Esophagus squamous epithelium (tissue), 5 donors: ENCODE measurements at regions not wholly inside any gene's neighbourhood (a gene's known extent, or its start where the extent isn't known, plus 50 kb on each side); places are given as distances from the start of the nearest gene placed in this dataset.

Experiments used
- DNase-seq: peaks from one replicate; lab custom pipeline; 2025; lab: John Stamatoyannopoulos, UW
- H3K27ac ChIP-seq, 4 donors: fragments of 200-600 bp; sonication (generic); one replicate each; pipeline ENCODE4 v1.5.1; 2016 to 2019; ENCODE audit warnings: mild to moderate bottlenecking in 1 of 4
- H3K27me3 ChIP-seq, 4 donors: fragments of 200-600 bp; sonication (generic); 1 replicate in 3 of 4; 2 replicates in 1 of 4; pipeline versions ENCODE4 v1.5.1 to v1.6.0; 2017 to 2021; ENCODE audit warnings: antibody characterized with exemption in 1 of 4
- H3K36me3 ChIP-seq, 3 donors: fragments of 200-600 bp; sonication (generic); one replicate each; pipeline ENCODE4 v1.5.1; 2016 to 2019
- H3K4me1 ChIP-seq, 3 donors: fragments of 200-600 bp; sonication (generic); one replicate each; pipeline ENCODE4 v1.5.1; 2017 to 2019
- H3K4me3 ChIP-seq, 4 donors: fragments of 200-600 bp; sonication (generic); 1 replicate in 3 of 4; 2 replicates in 1 of 4; pipeline ENCODE4 v1.5.1; 2016 to 2019; ENCODE audit warnings: mild to moderate bottlenecking in 2 of 4, moderate library complexity in 1 of 4
- H3K9me3 ChIP-seq, 3 donors: fragments of 200-600 bp; sonication (generic); one replicate each; pipeline ENCODE4 v1.5.1; 2016 to 2019
- POLR2A ChIP-seq, 4 donors: fragments of 450-650 bp; IDR thresholded peaks; one replicate each; pipeline ENCODE4 v1.6.1; 2017; ENCODE audit warnings: antibody characterized with exemption in 4 of 4, mild to moderate bottlenecking in 4 of 4, moderate library complexity in 3 of 4
- WGBS, 2 donors: methylation state at CpG; one replicate each; pipeline ENCODE4 v1.1.5; 2018; 5-methylcytosine and 5-hydroxymethylcytosine counted together
- intact Hi-C: fragments of 100-400 bp; cut with DNase I; formaldehyde crosslinking; loops from one replicate; pipeline ENCODE4 v1.15.0; 2022
- TF ChIP-seq, protein P1 (sequence below), 6 experiments: fragments of 450-650 bp in 4 of 6; fragments of 200-600 bp in 2 of 6; sonication (generic) in 2 of 6; IDR thresholded peaks; one replicate each; pipeline ENCODE4 v1.5.1; 2016 to 2019; ENCODE audit warnings: antibody characterized with exemption in 6 of 6, mild to moderate bottlenecking in 4 of 6, moderate library complexity in 4 of 6
- donor health status: DM: yes; HTN: yes; CAD: no.

DNA sequence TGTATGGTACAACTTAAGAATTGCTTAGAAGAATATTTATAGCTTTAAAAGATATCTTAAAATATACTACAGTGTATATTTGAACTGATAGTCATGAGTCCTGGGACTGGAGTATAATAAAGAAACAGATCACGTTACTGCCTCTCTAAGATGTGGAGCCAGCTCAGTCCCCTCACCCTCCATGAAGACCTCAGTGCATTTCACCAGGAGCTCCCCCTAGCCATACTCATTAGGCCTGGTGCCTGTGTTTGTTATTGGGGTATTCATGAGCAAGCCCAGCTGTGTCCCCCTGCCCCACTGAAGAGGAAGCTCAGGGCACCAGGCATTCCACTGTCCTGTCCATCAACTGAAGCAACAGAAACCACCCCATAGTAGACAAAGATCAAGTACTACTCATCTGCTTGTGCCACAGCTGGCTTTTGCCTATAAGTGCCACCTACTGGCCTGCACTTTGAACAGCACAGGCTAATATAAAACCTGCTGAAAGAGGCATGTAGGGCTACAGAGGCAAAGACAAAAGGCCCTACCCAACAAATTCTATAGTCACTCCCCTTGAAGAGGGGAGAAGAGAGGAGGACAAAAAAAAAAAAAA, 850.2 kb upstream of the NUDT12 start:
- no peaks in the 10 kb centered on the region for H3K4me1 ChIP-seq
- no peak for DNase-seq

DNA sequence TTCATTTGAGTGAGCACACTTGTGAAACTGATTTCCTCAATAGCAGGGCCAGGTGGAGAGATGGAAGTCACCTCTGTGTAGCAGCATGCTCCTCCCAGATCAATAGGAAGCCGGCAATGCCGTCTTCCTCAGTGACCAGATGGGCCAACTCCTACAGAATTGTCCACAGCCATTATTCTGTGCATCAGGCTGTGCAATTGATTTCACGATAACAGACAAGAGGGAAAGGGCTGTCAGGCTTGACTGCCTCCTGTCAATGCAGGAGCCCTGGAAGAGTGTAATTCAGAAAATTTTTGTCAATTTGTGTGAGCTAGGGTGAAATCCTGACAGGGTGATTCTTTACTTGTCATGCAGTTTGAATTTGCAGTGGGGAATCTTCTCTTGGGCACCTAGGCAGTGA, 838.4 kb upstream of the NUDT12 start:
- Histone ChIP-seq H3K36me3 (no peaks in the 10 kb centered on the region), H3K27me3 (no peaks in the 10 kb centered on the region), H3K27ac (no peak overlapping the region), H3K4me1 (no peaks in the 10 kb centered on the region), H3K4me3 (no peak overlapping the region), H3K9me3 (no peaks in the 10 kb centered on the region)
- intact Hi-C loops: no loop called here
- TF ChIP-seq, protein P1, sequence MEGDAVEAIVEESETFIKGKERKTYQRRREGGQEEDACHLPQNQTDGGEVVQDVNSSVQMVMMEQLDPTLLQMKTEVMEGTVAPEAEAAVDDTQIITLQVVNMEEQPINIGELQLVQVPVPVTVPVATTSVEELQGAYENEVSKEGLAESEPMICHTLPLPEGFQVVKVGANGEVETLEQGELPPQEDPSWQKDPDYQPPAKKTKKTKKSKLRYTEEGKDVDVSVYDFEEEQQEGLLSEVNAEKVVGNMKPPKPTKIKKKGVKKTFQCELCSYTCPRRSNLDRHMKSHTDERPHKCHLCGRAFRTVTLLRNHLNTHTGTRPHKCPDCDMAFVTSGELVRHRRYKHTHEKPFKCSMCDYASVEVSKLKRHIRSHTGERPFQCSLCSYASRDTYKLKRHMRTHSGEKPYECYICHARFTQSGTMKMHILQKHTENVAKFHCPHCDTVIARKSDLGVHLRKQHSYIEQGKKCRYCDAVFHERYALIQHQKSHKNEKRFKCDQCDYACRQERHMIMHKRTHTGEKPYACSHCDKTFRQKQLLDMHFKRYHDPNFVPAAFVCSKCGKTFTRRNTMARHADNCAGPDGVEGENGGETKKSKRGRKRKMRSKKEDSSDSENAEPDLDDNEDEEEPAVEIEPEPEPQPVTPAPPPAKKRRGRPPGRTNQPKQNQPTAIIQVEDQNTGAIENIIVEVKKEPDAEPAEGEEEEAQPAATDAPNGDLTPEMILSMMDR (IDR thresholded peaks at IDR 0.05): no peak
- no peak for TF ChIP-seq POLR2A (IDR thresholded peaks at IDR 0.05)
- DNase-seq: no peak
- WGBS, 2 donors: 75 to 81% methylated on average over 3 of the region's 3 CpGs

More for the DNA sequence above, 850.2 kb upstream of the NUDT12 start:
- Histone ChIP-seq H3K27me3 (no peaks in the 10 kb centered on the region), H3K27ac (no peak overlapping the region), H3K9me3 (no peaks in the 10 kb centered on the region), H3K4me3 (no peak overlapping the region), H3K36me3 (no peaks in the 10 kb centered on the region)
- intact Hi-C loops: no loop called here
- WGBS, 2 donors: 60 to 61% methylated on average over 1 of the region's 1 CpG
- no peak for TF ChIP-seq POLR2A (IDR thresholded peaks at IDR 0.05)
- TF ChIP-seq, protein P1 (IDR thresholded peaks at IDR 0.05): no peak

DNA sequence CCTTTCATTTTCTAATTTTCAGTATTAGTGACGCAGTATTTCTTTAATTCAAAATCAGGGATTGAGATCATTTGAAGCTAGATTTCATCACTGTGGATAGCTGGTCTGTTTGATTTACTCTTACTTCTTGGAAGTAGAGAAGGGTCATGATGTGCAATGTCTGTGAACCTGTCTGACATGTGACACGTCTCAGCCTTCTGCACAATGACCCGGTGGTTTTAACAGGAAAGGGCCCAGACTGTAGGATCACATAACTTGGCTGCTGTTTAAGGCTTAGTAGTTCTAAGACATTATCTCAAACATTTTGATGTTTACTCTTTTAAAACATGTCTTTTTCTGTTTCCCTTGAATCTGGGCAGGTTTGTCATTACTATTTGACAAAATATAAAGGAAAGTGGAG, 823.3 kb upstream of the NUDT12 start:
- WGBS, 2 donors: 40 to 51% methylated on average over 3 of the region's 3 CpGs
- no peak for DNase-seq

DNA sequence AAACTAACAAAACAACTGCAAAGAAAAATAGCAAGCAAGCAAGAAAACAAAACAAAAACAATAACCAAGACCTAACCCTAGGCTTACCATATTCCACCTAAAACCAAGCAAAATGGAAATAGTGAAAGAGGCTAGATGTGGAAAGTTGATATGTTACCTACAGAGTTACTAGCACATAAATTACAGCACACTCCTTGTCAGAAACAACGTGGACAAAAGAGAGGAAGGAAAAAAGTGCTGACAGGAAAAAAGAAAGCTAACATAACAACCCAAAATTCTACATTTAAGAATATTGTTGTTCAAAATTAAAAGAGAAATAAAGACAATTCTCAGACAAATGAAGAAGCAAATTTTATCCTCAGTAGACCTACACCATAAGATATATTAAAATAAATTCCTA, 812.8 kb upstream of the NUDT12 start:
- DNase-seq: no peak
- no peaks in the 10 kb centered on the region for H3K4me1 ChIP-seq
- no peaks in the 10 kb centered on the region for H3K36me3 ChIP-seq
- H3K9me3 ChIP-seq: no peaks in the 10 kb centered on the region
- 11 to 29% methylated on average over 1 of the region's 1 CpG for WGBS, 2 donors
- H3K4me3 ChIP-seq: no peak overlapping the region
- TF ChIP-seq POLR2A (IDR thresholded peaks at IDR 0.05): no peak
- TF ChIP-seq, protein P1 (IDR thresholded peaks at IDR 0.05): no peak
- no peaks in the 10 kb centered on the region for H3K27me3 ChIP-seq
- intact Hi-C loops: no loop called here
- H3K27ac ChIP-seq: no peak overlapping the region

More for the DNA sequence above, 823.3 kb upstream of the NUDT12 start:
- Histone ChIP-seq H3K4me1 (no peaks in the 10 kb centered on the region), H3K36me3 (no peaks in the 10 kb centered on the region), H3K4me3 (no peak overlapping the region), H3K9me3 (no peaks in the 10 kb centered on the region), H3K27ac (no peak overlapping the region), H3K27me3 (no peaks in the 10 kb centered on the region)
- intact Hi-C loops: no loop called here
- no peak for TF ChIP-seq POLR2A (IDR thresholded peaks at IDR 0.05)
- TF ChIP-seq, protein P1 (IDR thresholded peaks at IDR 0.05): no peak

DNA sequence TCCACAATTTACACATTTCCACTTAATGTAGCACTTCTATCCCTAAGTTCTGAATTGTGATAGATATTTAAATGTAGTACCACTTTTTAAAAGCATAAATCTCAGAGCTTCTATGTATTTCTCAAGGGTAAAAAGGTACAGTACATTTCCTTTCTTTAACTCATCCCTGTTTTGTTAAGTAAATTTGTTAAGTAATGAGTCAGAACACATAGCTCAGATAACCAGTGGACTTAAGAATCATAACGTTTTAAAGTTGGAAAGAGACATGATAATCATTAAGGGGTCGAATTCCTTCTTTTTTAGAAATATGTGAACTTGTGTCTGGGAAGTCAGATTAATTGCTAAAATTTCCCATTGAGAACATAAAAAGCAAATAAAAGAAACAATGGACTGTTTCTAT, 810.2 kb upstream of the NUDT12 start:
- Histone ChIP-seq H3K36me3 (no peaks in the 10 kb centered on the region), H3K4me1 (no peaks in the 10 kb centered on the region), H3K27me3 (no peaks in the 10 kb centered on the region), H3K27ac (no peak overlapping the region), H3K9me3 (no peaks in the 10 kb centered on the region), H3K4me3 (no peak overlapping the region)
- intact Hi-C loops: no loop called here
- WGBS, 2 donors: 28 to 39% methylated on average over 2 of the region's 2 CpGs
- TF ChIP-seq, protein P1 (IDR thresholded peaks at IDR 0.05): no peak
- no peak for TF ChIP-seq POLR2A (IDR thresholded peaks at IDR 0.05)
- DNase-seq: no peak
